ENCODE measurements at regions not wholly inside any gene's neighbourhood (a gene's known extent, or its start where the extent isn't known, plus 50 kb on each side); places are given as distances from the start of the nearest gene placed in this dataset.

DNA sequence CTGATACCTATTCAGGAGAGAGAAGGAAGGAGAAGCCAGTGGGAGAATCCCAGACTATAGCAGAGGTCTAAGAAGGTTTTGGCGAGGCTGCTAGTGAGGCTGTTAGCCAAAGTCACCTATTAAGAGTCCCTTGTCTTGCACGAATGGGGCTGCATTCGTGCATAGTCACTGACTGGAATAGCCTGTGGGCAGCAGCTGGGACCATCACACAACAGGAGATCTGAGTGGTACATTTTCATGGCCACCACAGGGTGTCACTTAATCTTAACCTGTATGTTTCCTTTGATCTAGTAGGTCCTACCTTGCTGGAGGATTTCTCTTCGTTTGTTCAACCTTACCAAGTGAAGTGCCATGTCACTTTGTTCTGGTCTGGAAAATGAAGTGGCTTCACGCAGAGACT lies 319.9 kb downstream of the BMPER start:
- TF ChIP-seq CTCF (conservative IDR thresholded peaks at IDR 0.05) (no peak), EZH2 (IDR thresholded peaks at IDR 0.05; ENCODE audit: low read depth) (no peak)

All from PC-9 (cell line).